H1 (cell line): ENCODE measurements at regions not wholly inside any gene's neighbourhood (a gene's known extent, or its start where the extent isn't known, plus 50 kb on each side); places are given as distances from the start of the nearest gene placed in this dataset.

Source experiments
- BACH1 ChIP-seq: IDR thresholded peaks from 2 replicates; pipeline ENCODE4 v1.6.1; 2012; ENCODE audit warnings: low read length, improper control_type of control experiment
- BRCA1 ChIP-seq: IDR thresholded peaks from 2 replicates; pipeline ENCODE4 v1.6.1; 2012; ENCODE audit warnings: low read depth, low read length, improper control_type of control experiment
- CTCF ChIP-seq, 3 experiments: IDR thresholded peaks; 1 replicate in 2 of 3; 2 replicates in 1 of 3; pipeline versions ENCODE4 v1.5.1 to v1.6.1; 2011; ENCODE audit warnings: low read length in 3 of 3, mild to moderate bottlenecking in 3 of 3, inconsistent platforms in 2 of 3, low read depth in 1 of 3, moderate library complexity in 1 of 3; ENCODE audit not compliant: insufficient read depth in 1 of 3; ENCODE audit errors: control extremely low read depth in 1 of 3
- EZH2 ChIP-seq: fragments of 200-600 bp; sonication (generic); IDR thresholded peaks from 2 replicates; pipeline ENCODE4 v1.7.1; 2012; ENCODE audit warnings: low read depth, mild to moderate bottlenecking, moderate library complexity, low read length, inconsistent platforms; ENCODE audit not compliant: severe bottlenecking
- USF2 ChIP-seq: IDR thresholded peaks from 2 replicates; pipeline ENCODE4 v1.6.1; 2011; ENCODE audit warnings: low read length, improper control_type of control experiment
- ZNF274 ChIP-seq: IDR thresholded peaks from 2 replicates; pipeline ENCODE4 v1.7.0; 2012; ENCODE audit warnings: low read length, borderline replicate concordance; ENCODE audit errors: extremely low read depth

GRCh38 chr3:153463895-153464294 is 301.9 kb downstream of the RAP2B start:
- TF ChIP-seq ZNF274: no peak
- no peak for TF ChIP-seq CTCF (IDR thresholded peaks at IDR 0.05; ENCODE audit: control extremely low read depth in 1 of 3, insufficient read depth in 1 of 3, low read depth in 1 of 3, low read length in 3 of 3)
- TF ChIP-seq USF2: no peak
- TF ChIP-seq BACH1: no peak
- TF ChIP-seq EZH2: no peak
- no peak for TF ChIP-seq BRCA1
